HG02870 (cell line): ENCODE measurements at regions not wholly inside any gene's neighbourhood (a gene's known extent, or its start where the extent isn't known, plus 50 kb on each side); places are given as distances from the start of the nearest gene placed in this dataset.
A peak's percentile ranks its signal among the peaks of the same experiment; 100 is the strongest.
"Not testable (repeated sequence)": the region's sequence is repeated elsewhere in the genome, so short reads cannot be mapped to it uniquely, and the experiment has no call there.

ENCODE experiments used
- ATAC-seq: cut with Tn5 transposase; IDR thresholded peaks from one replicate; pipeline ENCODE4 v1.9.1; 2021; ENCODE audit warnings: mild to moderate bottlenecking, moderate library complexity; ENCODE audit not compliant: unreplicated experiment

DNA sequence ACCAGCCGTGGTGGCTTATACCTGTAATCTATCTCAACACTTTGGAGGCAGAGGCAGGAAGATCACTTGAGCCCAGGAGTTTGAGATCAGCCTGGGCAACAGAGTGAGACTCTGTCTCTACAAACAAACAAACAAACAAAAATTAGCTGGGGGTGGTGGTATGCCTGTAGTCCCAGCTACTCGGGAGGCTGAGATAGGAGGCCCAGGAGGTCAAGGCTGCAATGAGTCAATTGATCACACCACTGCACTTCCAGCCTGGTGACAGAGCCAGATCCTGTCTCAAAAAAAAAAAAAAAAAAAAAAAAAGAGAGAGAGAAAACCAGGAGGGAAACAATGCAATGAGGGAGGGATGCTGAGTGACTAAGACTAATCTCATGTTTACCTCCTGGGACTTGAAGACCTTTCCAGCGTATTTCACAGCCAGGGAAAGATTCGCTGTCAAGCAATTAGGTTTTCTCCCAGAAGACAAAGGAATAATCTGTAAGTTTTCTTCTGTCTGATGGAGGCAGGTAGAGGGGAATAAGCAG is 51.1 kb upstream of the MIER3 start:
- ATAC-seq: no peak

DNA sequence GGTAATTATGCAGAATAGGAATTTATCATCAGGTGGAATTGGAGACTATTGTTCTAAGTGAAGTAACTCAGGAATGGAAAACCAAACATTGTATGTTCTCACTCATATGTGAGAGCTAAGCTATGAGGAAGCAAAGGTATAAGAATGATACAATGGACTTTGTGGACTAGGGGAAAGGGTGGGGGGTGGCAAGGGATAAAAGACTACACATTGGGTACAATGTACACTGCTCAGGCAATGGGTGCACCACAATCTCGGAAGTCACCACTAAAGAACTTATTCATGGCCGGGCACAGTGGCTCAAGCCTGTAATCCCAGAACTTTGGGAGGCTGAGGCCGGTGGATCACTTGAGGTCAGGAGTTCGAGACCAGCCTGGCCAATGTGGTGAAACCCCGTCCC is 51.6 kb upstream of the MIER3 start:
- not testable (repeated sequence) for ATAC-seq

DNA sequence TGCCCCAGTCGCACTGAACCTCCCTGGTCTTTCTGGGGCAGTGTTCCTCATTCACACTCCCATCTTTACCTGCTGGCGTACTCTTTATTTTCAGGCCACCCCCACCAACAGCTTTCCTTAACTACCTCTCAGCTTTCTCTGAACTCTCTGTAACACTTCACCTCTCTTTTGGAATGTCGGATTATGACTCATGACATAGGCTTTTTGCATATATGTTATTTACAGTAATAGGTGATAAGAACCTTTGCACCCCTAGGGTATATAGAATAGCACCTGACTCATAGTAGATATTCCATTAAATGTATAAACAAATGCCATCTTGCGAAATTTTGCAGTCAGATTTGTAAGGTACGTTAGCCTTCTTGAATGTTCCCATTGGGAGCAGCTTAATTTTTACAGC is 52.9 kb upstream of the MIER3 start:
- no peak for ATAC-seq

DNA sequence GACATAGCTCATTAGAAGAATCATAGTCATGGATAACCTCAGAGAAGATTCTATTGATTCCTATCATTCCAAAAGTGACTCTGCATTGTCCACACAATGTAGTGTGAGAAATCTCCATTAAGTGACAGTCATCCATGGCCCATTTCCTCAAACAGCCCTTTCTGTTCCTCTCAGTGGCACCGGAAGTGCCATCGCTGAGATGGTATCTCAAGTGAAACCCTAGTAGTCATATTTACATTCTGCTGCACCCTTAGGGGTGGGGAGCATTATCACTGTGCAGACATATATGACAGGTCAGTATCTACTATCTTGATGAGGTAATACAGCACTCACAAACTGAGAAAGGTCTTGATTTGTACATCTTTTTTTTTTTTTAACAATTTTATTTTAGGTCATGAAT is 55.4 kb upstream of the MIER3 start:
- ATAC-seq: peak; percentile 58

DNA sequence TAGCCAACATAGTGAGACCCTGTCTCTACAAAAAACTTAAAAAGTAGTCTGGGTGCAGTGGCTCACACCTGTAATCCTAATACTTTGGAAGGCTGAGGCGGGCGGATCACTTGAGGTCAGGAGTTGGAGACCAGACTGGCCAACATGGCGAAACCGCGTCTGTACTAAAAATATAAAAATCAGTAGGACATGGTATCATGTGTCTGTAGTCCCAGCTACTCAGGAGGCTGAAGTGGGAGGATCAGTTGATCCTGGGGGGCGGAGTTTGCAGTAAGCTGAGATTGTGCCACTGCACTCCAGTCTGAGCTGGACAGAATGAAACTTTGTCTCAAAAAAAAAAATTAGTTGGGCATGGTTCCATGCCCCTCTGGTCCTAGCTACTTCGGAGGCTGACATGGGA is 57.9 kb upstream of the MIER3 start:
- ATAC-seq: no peak

DNA sequence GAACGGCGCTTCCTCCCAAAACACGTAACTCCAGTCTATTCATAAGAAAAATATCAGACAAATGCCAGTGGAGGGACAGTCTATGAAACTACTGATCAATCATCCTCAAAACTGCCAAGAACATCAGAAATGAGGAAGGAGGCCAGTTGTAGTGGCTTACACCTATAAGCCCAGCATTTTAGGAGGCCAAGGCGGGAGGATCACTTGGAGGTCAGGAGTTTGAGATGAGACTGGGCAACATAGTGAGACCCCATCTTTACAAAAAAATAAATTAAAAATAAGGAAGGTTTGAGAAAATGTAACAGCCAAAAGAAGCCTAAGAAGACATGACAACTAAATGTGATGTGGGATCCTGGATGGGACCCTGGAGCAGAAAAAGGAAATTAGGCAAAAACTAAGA is 58.9 kb upstream of the MIER3 start:
- ATAC-seq: no peak

DNA sequence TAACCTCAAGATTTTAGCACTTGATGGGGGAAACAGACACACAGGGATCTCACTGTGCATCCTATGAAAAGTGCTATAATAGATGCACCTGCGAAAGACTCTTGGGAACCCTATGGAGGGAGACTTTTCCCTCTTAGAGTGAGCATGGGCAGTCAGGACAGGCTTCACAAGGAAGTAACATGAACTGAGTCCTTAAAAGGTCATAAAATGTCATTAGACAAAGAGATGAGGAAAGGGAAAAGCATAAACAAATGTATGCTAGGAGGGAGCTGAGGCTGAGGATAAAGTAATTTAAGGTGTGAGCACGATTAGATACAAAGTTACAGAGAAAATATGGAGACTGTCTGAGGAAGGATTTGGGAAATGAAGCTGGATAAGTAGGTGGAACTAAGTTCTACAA is 60.6 kb upstream of the MIER3 start:
- no peak for ATAC-seq

DNA sequence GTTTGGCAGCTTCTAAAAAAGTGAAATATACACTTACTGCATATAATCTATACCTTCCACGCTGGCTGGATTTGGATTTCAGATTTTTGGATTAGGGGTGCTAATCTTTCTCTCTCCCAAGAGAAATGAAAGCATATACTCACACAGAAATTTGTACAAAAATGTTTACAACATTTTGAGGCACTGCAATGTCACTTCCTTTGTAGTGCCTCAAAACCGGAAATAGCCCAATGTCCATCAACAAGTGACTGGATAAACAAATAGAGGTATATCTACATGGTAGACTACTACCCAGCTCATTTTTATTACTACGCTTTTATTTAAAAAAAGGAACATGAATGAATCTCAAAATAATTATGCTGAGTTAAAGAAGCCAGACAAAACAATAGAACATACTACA is 74.0 kb upstream of the MIER3 start:
- no peak for ATAC-seq

DNA sequence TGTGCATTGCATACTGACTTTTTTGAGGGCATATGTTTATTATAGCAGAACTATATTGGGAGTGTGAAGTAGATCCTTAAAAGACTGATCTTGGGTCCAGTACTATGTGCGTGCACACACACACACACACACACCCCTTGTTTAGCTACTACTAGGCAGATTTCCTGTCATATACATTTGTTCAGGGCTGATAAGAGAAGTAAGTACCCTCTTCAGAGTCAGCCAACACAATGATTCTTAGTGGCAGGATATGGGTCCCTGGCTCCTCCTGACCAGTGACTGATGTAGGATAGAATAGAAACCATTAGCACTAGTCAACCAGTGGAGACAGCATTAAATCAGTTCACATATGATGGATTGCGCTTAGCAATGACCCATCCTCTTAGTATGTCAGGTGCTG is 76.2 kb upstream of the MIER3 start:
- ATAC-seq: no peak

DNA sequence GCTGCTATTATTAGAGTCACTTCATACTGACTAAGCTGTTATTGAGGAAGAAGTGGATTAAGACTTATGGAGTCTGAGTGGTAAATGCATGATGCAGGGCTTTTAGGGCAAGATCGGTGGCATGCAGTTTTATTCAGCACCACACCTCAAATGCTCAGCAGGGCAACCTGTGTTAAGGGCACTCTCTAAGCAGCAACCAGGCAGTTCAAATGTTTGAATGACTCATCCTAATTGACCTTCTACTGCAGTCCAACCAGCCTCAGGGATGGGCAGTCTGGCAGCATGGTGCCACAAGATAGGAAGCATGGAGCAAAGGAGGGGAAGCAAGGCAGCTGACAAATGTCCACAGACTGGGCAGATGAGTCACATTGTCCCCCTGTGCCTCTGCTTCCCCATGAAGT is 80.2 kb upstream of the MIER3 start:
- no peak for ATAC-seq

DNA sequence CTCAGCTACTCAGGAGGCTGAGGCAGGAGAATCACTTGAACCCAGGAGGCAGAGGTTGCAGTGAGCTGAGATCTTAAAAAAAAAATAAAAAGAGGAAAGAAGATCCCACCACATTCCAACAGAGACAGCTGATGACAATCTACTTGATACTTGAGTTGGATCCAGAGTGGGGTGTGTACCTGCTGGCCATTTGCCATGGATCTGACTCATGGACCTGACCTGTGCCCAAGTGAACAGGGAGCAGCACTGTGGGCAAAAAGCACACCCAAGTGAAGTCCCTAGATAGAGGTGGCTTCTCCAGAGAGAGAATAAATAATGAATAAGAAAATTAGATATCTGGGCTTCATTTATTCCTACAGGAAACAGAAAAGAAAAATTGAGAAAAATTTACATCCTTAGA is 81.2 kb upstream of the MIER3 start:
- no peak for ATAC-seq

DNA sequence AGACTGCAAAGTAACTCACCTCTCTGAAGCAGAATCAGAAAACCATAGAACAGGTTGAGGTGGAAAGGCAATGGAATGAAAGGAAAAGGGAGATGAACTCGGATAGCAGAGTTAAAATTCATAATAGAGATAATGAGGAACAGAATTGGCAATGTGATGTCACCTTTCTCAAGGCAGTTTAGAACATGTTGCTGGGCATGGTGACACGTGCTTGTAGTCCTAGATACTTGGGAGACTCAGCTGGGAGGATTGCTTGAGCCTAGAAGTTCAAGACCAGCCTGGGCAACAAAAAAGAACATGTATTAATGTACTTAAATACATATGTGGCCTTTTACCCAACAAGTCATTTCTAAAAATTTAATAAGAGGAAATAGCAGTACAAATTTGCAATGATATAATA is 81.6 kb upstream of the MIER3 start:
- ATAC-seq: no peak

DNA sequence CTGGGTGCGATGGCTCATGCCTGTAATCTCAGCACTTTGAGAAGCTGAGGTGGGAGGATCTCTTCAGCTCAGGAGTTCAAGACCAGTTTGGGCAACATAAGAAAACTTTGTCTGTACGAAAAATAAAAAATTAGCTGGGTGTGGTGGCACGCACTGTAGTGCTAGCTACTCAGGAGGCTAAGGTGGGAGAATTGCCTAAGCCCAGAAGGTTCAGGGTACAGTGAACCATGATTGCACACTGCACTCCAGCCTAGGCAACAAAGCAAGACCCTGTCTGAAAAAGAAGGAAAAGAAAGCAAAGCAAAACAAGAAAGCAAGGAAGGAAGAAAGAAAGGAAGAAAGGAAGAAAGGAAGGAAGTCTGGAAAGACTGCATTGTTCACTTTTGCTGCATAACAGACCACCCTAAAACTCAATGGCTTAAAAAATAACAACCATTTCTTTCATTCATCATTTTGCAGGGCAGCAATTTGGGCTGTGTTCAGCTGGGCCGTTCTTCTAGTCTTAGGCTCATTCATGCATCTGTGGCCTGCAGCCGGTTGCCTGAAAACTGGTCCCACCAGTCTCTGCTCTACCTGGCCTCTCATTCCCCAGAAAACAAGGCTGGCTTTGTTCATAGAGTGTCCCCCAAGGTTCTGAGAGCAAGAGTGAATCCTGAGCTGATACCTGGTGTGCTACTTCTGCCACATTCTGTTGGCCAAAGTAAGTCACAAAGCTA is 82.4 kb upstream of the MIER3 start:
- no peak for ATAC-seq

DNA sequence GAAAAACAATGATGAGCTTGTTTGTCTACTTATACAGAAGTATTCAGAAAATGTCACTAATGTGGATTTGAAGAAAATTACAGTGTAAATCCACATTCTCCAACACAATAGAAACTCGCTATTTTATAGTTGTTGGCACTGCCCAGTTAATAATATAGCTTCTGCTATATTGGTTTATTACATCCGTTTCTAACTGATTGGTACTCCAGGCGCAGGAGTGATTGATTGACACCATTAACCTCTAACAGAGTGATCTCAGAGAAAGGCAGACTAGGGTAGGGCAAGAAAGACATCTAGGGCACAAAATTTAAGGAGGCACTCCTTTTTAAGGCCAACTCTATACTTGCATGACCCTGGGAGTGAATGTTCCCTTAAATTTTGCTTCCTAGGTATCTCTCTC is 84.0 kb upstream of the MIER3 start:
- no peak for ATAC-seq

DNA sequence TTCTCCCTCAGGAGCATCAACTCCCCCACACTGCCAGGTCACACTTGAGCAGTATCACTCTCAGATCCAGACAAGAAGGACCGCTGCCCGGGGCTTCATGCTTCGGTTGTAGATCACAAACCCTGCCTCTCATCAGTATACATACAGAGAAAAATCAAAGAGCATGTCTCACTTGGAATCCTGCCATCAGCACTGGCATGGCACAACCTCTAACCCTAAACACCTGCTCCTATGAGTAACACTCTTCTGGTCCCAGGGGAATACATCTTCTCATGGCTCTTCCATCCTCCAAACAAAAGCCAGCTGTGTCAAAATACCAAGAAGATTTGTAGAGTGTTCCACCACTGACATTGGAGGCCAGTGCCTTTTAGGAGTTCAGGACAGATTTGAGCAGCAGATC is 84.8 kb upstream of the MIER3 start:
- no peak for ATAC-seq

DNA sequence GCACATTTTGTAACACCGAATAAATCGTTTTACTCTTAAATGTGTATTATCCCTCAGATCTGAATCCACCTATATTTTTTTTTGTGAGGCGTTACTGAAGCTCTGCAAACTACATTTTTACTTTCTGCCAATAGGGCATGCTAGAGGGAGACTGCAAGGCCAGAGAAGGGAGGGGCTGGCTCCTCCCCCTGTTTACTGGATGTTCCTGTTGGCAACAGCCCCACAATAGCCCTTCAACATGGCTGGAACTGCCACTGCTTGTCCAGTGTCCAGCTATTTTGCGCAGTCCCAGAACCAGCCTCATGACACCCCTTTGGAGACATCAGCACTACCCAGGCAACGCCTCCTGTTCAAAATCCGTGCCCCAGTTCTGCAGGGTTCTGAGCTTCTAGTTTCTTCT is 85.4 kb upstream of the MIER3 start:
- ATAC-seq: no peak

DNA sequence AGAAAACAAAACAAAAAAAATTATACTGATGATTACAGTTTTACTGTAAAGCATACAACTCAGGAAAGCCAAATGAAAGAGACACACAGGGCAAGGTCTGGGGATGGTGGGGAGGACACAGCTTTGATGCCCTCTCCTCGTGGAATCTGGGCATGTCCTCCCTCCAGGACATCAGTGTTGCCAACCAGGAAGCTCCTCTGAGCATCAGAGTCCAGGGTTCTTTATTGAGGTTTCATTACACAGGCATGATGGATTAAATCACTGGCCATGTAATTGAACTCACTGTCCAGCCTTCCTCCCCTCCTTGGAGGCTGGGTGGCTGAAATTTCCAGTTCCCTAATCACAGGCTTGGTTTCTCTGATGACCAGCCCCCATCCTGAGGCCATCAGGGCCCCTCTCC is 89.6 kb upstream of the MIER3 start:
- no peak for ATAC-seq

DNA sequence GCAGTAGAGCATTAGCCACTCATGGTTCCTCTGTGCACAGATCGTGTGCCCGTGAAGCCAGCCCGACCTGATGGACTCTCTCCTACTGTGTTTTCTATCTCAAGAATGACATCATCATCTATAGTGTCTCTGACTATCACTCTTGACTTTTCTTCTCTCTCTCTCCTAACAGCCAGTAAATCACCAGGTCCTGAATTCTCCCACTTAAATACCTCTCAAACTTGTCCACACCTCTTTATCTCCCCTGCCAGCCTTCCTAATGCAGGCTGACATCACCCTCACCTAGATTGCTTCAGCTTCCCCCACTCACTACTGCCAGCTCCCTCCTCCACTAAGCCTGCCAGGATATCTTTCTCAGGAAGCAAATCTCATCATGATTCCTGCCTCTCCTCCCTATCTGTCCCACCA is 90.6 kb upstream of the MIER3 start:
- no peak for ATAC-seq

DNA sequence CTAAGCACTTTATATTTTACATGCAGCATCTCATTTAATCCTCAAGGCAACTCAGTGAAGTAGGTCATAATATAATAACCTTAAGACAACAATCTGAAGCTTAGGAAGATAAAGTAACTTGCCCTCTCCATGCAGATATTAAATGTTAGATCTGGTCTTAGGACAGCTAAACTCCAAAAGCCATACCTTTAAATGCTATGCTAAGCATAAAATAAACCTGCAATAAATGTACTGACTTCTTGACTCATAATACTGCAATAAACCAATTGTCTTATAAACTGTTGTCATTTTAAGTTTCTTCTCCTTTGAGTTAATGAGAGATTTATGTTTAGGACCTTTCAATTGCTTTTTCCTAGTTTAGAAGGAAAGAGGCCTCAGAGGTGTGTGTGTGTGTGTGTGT is 102.2 kb upstream of the MIER3 start:
- ATAC-seq: no peak

DNA sequence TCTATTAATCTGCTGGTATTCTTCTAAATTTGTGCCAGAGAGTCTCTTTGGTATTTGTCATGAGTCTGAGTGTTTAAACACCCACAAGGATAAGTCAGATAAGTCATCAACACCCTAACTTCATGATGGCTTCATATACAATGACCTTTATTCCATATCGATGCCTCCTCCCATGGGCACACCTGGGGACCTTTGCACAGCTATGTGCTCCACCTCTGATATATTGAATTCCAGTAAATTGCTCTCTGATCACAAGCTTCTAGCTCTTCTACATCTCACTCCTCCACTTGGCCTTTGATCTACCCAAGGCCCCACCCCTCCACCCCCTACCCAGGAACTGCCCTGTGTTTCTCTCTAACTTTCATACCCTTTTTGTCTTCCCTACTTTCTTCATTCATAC is 102.7 kb upstream of the MIER3 start:
- ATAC-seq: no peak

DNA sequence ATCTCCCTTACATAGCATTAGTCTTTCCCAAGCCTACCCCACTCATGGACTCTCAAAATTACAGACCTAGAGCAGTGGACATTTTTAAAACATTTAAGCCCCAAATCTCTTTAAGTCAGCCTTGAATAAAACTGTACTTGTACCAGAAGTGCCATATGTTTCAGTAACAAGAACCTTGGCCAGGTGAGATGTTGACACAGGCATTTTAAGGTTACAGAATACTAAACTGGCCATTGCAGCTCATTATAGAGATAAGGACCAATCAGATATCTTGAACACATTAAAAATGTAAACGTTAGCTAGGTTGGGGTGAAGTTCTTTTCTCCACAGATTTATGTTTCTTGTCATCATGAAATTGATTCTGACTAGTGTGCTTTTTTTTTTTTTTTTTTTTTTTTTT is 103.8 kb upstream of the MIER3 start:
- no peak for ATAC-seq

DNA sequence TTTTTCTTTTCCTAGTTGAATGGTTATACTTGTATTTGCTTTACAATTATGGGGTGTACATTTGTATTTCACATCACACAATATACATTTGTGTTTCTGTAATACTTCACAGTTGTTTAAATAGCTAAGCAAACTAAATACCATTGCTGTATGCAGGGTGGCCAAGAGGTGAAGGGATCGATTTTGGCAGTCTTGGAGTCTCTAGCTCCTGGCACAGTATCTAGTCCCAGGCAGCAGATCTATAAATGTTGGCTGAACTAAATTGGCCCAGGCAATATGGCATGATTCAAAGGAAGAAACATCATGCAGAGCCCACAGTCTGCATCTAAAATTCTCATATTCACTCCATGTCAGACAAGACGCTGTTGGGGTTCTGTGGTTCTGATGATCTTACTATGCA is 110.1 kb upstream of the GPBP1 start:
- no peak for ATAC-seq

DNA sequence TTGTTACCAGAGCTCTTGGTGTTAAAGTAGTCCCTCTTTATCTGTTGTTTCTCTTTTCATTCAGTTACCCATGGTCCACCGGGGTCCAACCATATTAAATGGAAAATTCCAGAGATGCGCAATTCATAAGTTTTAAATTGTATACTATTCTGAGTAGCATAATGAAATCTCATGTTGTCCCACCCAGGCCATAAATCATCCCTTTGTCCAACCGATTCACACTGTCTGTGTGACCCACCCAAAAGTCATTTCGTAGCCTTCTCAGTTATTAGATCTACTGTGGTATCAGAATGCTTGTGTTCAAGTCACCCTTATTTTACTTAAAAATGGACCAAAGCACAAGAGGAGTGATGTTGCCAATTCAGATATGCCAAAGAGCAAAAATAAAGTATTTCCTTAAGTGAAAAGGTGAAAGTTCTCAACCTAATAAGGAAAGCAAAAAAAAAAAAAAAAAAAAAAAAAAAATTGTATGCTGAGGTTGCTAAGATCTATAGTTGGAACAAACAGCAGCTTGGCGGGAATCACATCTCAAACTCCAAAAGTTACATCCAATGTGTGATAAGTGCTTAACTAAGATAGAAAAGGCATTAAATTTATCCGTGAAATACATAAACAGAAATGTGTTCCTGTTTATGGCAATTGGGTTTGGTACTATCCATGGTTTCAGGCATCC is 106.8 kb upstream of the GPBP1 start:
- no peak for ATAC-seq
